Peyer's patch (tissue), 4 donors: ENCODE measurements at regions not wholly inside any gene's neighbourhood (a gene's known extent, or its start where the extent isn't known, plus 50 kb on each side); places are given as distances from the start of the nearest gene placed in this dataset.
A peak's percentile ranks its signal among the peaks of the same experiment; 100 is the strongest.

ENCODE experiments used
- DNase-seq, 3 donors: peaks; one replicate each; pipeline ENCODE4 v3.0.0-alpha.2; 2017 to 2019
- H3K27ac ChIP-seq, 4 donors: fragments of 200-600 bp; sonication (generic); one replicate each; pipeline ENCODE4 v1.5.1; 2016 to 2019
- H3K27me3 ChIP-seq, 2 donors: fragments of 200-600 bp; sonication (generic); one replicate each; pipeline ENCODE4 v1.5.1; 2019
- H3K36me3 ChIP-seq, 3 donors: fragments of 200-600 bp; sonication (generic); one replicate each; pipeline ENCODE4 v1.5.1; 2016 to 2019
- H3K4me1 ChIP-seq, 4 donors: fragments of 200-600 bp; sonication (generic); one replicate each; pipeline ENCODE4 v1.5.1; 2016 to 2019
- H3K4me3 ChIP-seq, 4 donors: fragments of 200-600 bp; sonication (generic); 1 replicate in 3 of 4; 2 replicates in 1 of 4; pipeline ENCODE4 v1.5.1; 2016 to 2019; ENCODE audit warnings: mild to moderate bottlenecking in 1 of 4
- H3K9me3 ChIP-seq, 4 donors: fragments of 200-600 bp; sonication (generic); one replicate each; pipeline ENCODE4 v1.5.1; 2016 to 2019; ENCODE audit warnings: mild to moderate bottlenecking in 1 of 4
- POLR2A ChIP-seq, 2 donors: fragments of 450-650 bp; IDR thresholded peaks; one replicate each; pipeline ENCODE4 v1.5.1; 2017; ENCODE audit warnings: antibody characterized with exemption in 2 of 2, mild to moderate bottlenecking in 2 of 2, moderate library complexity in 2 of 2
- TF ChIP-seq, protein P1 (sequence below), 6 experiments: fragments of 450-650 bp in 4 of 6; fragments of 200-600 bp in 2 of 6; sonication (generic) in 1 of 6; IDR thresholded peaks; one replicate each; pipeline ENCODE4 v1.5.1; 2017 to 2019; ENCODE audit warnings: antibody characterized with exemption in 6 of 6, mild to moderate bottlenecking in 3 of 6, moderate library complexity in 1 of 6

DNA sequence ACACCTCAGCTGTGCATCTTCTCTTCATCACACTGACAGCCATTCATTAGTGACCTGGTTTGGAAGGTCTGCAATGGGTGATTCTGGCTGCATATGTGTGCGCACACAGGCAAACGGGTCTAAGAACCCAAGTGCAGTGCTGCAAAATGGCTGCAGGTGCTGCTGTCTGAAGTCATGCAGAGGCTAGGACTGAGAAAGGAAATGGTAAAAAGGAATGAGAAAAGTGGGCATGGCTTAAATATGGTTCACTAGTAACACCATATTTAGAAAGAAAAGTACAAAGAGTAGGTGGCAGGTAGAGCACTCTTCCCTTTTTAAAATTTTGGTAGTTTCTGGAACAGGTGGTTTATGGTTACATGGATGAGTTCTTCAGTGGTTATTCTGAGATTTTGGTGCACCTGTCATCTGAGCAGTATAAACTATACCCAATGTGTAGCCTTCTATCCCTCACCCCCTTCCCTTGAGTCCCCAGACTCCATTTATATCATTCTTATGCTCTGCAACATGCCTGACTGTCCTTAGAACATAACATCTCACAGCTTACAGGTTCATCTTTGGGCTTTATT, 78.4 kb downstream of the CCNG2 start:
- H3K36me3 ChIP-seq = no peaks in the 10 kb centered on the region
- H3K4me3 ChIP-seq = no peak overlapping the region
- H3K27ac ChIP-seq = no peak overlapping the region
- no peaks in the 10 kb centered on the region for H3K27me3 ChIP-seq
- TF ChIP-seq, protein P1, sequence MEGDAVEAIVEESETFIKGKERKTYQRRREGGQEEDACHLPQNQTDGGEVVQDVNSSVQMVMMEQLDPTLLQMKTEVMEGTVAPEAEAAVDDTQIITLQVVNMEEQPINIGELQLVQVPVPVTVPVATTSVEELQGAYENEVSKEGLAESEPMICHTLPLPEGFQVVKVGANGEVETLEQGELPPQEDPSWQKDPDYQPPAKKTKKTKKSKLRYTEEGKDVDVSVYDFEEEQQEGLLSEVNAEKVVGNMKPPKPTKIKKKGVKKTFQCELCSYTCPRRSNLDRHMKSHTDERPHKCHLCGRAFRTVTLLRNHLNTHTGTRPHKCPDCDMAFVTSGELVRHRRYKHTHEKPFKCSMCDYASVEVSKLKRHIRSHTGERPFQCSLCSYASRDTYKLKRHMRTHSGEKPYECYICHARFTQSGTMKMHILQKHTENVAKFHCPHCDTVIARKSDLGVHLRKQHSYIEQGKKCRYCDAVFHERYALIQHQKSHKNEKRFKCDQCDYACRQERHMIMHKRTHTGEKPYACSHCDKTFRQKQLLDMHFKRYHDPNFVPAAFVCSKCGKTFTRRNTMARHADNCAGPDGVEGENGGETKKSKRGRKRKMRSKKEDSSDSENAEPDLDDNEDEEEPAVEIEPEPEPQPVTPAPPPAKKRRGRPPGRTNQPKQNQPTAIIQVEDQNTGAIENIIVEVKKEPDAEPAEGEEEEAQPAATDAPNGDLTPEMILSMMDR (IDR thresholded peaks at IDR 0.05) = no peak
- TF ChIP-seq POLR2A (IDR thresholded peaks at IDR 0.05) = no peak
- DNase-seq = no peak
- H3K9me3 ChIP-seq = no peaks in the 10 kb centered on the region
- H3K4me1 ChIP-seq = no peaks in the 10 kb centered on the region

DNA sequence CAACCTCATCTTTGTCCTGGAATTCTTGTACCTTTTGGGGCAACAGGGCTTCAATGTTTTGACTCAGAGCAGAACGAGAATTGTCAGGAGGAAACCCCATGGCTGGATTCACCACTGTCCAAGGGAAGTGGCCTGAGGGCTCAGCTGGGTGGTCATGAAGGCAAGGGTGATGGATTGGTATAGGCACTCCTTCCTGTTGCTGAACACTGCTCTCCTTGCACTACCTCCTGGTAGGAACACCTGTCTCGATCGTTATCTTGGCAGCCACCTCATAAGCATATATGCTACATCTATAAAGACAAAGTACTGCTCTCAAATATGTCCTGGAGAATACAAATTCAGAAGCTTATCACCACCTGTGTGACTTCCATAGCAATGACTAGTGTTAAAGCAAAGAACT, 79.8 kb downstream of the CCNG2 start:
- no peaks in the 10 kb centered on the region for H3K36me3 ChIP-seq
- no peak for DNase-seq
- H3K27ac ChIP-seq = no peak overlapping the region
- no peaks in the 10 kb centered on the region for H3K27me3 ChIP-seq
- H3K4me3 ChIP-seq = no peak overlapping the region
- H3K4me1 ChIP-seq = no peaks in the 10 kb centered on the region
- no peak for TF ChIP-seq POLR2A (IDR thresholded peaks at IDR 0.05)
- TF ChIP-seq, protein P1 (IDR thresholded peaks at IDR 0.05) = no peak
- H3K9me3 ChIP-seq = no peaks in the 10 kb centered on the region

DNA sequence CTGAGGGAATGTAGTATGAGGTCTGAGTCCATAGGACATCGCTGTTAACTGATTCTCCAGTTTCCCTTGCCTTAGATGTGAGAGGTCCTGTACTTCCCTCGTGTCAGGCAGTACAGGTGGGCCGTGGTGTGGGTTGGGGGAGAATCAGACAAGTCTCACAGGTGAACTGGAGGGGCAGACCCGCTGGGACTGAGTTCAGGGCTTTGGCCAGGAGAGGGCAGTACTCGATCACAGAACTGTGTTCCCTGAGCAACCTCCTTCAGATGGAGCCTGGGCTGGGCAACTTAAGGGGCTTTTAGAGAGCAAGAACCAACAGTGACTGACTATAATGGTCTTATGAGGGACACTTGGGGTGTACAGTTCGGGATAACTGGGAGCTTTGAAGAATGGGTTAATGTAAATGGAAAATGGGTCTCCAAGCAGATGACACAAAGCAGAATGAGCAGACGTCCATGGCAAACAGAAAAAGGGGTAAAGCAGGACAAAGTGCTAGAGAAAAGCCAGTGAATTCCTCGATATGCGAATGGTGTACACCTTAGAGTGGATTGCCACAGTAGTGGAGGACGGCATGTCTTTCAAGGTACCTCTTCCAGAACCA, 83.6 kb downstream of the CCNG2 start:
- no peak overlapping the region for H3K27ac ChIP-seq
- H3K4me1 ChIP-seq = no peaks in the 10 kb centered on the region
- TF ChIP-seq, protein P1 (IDR thresholded peaks at IDR 0.05) = peak in 4 of 6 experiments; percentile 50 to 77 (median 72)
- no peak for TF ChIP-seq POLR2A (IDR thresholded peaks at IDR 0.05)
- no peaks in the 10 kb centered on the region for H3K27me3 ChIP-seq
- no peaks in the 10 kb centered on the region for H3K36me3 ChIP-seq
- no peak overlapping the region for H3K4me3 ChIP-seq
- no peaks in the 10 kb centered on the region for H3K9me3 ChIP-seq
- peak in 2 of 3 donors; percentile 72 to 75 for DNase-seq

DNA sequence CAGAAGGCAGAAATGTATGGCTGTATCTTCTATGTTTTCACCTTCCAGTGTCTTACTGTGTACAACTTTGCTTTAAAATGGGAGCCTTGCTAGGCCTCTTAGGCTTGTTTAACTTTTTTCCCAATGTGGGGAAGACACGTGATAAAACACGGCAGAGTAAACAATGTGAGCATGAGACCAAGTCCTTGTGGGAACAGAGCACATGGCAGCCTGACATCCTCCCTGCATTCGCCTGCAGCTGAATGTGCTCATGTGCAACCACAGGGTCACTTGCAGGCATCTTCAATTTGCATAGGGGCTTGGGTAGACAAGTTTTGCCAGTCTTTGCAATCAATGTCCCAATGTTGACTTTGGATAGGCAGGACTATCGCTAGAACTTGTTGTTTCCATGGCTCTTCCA, 91.8 kb downstream of the CCNG2 start:
- no peak overlapping the region for H3K4me3 ChIP-seq
- no peaks in the 10 kb centered on the region for H3K9me3 ChIP-seq
- no peaks in the 10 kb centered on the region for H3K36me3 ChIP-seq
- TF ChIP-seq POLR2A (IDR thresholded peaks at IDR 0.05) = no peak
- TF ChIP-seq, protein P1 (IDR thresholded peaks at IDR 0.05) = no peak
- H3K27me3 ChIP-seq = no peaks in the 10 kb centered on the region
- DNase-seq = no peak
- H3K4me1 ChIP-seq = no peaks in the 10 kb centered on the region
- H3K27ac ChIP-seq = no peak overlapping the region

DNA sequence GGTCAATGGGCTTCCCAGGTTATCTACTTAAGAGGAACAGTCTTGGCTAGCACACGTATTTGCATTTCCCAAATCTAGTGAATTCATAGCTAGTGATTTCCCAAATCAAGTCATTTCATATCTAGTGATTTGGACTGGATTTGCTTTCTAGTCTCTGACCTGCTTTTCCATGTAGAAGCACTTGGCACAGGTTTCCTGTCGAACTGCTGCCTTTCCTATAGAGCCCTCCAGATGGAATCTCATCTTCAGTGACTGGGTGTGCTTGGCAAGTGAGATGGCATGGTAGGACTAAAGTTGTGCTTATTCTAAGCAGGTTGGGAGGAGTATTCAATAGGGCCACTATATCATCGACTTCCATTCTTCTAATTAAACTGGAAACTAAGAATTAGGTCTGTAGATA, 94.7 kb downstream of the CCNG2 start:
- H3K36me3 ChIP-seq = no peaks in the 10 kb centered on the region
- no peaks in the 10 kb centered on the region for H3K4me1 ChIP-seq
- TF ChIP-seq, protein P1 (IDR thresholded peaks at IDR 0.05) = no peak
- TF ChIP-seq POLR2A (IDR thresholded peaks at IDR 0.05) = no peak
- no peak overlapping the region for H3K27ac ChIP-seq
- no peak overlapping the region for H3K4me3 ChIP-seq
- no peak for DNase-seq
- H3K9me3 ChIP-seq = no peaks in the 10 kb centered on the region
- no peaks in the 10 kb centered on the region for H3K27me3 ChIP-seq
